ENCODE measurements at regions not wholly inside any gene's neighbourhood (a gene's known extent, or its start where the extent isn't known, plus 50 kb on each side); places are given as distances from the start of the nearest gene placed in this dataset.
"Not testable (repeated sequence)": the region's sequence is repeated elsewhere in the genome, so short reads cannot be mapped to it uniquely, and the experiment has no call there.

DNA sequence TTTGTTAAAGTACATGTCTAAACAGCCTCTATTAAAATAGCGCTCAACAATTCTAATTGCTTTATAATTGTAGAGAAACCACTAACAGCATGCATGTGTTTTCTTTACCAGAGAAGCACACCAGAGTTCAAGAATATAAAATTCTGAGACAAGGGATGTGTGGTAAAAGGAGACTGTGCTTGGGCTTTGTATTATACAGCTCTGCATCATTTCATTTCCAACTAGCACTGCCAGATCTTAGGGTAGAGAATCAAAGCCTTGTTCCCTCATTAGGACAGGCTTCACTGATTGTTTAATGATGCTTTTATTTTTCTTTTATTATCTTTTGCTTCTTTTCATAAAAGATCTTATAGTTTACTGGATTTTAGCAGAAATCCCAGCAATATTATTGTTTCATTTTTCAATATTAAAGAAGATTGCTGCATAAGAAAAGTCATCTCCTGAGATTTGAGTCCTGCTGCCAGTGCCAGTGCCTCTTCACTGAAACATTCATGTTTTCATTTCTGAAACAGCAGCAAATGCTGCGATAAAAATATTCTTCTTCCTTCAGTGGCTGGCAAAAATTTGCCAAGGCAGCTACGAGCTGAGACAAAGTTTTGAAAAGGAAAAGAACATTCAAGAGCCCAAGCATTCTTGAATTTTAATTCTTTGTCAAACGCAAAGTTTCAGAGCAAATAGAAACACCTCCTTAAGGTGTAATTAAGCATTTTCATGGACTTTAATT is 491.0 kb upstream of the PIK3R1 start:
- DNase-seq (ENCODE audit: extremely low read depth, low read depth, low spot score), result no peak

- DNase-seq (ENCODE audit: extremely low read depth, low read depth, low spot score), result no peak
These were observed 491.7 kb upstream of the PIK3R1 start for GRCh38 chr5:67723873-67724272.

- not testable (repeated sequence) for DNase-seq (ENCODE audit: extremely low read depth, low read depth, low spot score)
These were observed 493.0 kb upstream of the PIK3R1 start for GRCh38 chr5:67722582-67722981.

DNA sequence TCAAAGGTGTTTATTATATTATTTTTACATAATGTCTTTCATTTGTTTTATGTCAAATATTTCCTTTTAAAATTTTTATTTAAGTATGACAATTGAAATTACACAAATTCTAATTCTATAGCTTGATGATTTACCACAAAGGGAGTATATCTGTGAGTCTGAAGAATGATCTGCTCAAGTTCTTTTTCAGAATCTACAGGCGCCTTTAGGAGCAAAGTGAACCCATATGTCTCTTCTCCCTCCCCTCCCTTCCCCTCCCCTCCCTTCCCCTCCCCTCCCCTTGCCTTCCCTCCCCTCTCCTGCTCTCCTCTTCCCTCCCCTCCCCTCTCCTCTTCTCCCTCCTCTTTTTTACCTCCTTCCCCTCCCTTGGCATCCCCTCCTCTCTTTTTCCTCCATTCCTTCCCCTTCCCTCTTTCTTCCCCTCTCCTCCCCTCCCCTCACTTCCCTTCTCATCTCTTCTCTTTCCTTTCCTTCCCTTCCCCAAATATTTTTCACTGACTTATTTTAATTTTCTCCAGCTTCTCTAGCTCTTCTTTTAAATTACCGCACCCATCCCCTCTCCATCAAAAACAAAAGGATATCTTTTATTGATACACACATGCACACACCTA is 495.3 kb upstream of the PIK3R1 start:
- DNase-seq (ENCODE audit: extremely low read depth, low read depth, low spot score), result no peak

DNA sequence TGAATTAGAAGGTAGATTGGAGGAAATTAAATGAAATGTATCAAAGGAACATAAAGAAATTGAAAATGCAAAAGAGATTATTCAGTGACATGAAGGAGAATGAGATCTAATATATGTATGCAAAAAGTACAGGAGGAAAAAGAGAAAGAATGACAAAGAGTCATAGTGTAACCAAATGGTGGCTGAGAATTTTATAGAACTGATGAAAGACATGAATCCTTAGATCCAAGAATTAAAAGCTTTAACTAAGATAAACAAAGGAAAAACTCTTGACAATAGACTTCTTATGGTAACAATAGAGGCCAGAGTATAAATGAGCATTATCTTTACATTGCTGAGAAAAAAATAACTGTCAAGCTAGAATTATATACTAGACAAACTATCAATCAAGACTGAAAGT is 505.4 kb upstream of the CD180 start:
- no peak for DNase-seq (ENCODE audit: extremely low read depth, low read depth, low spot score)

GRCh38 chr5:67699560-67699959 is 503.0 kb upstream of the CD180 start:
- DNase-seq (ENCODE audit: extremely low read depth, low read depth, low spot score), result no peak

DNA sequence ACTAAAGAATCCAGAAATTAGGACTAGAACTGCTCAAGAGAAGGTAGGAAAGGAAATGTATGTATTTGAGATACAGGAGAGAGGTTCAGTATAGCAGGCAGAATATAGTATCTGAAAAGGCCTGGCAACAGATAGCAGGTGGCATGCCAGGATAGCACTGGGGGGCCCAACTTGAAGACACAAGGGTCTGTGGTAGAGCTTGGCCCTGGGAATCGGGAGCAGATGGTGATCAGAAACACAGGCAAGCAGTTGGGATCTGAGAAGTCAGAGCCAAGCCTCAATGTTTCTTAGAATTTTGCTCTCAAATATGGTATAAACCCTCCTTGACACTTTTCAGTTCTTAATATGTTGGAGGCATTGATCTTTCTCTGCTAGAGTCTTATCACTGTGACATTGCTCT is 499.8 kb upstream of the CD180 start:
- DNase-seq (ENCODE audit: extremely low read depth, low read depth, low spot score), result no peak

DNA sequence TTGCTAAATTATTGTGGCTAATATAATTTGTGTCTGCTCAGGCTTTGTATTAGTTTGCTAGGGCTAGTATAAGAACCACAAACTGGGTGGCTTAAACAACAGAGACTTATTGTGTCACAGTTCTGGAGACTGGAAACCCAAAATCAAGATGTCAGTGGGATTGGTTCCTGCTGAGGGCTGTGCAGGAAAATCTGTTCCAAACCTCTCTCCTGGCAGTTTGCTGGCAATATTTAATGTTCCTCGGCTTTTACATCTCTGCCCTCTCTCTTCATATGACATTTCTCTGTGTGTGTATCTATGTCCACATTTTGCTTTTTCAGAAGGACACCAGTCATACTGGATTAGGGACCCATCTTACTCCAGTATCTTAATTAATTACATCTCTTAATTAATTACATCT is 498.8 kb upstream of the CD180 start:
- no peak for DNase-seq (ENCODE audit: extremely low read depth, low read depth, low spot score)

DNA sequence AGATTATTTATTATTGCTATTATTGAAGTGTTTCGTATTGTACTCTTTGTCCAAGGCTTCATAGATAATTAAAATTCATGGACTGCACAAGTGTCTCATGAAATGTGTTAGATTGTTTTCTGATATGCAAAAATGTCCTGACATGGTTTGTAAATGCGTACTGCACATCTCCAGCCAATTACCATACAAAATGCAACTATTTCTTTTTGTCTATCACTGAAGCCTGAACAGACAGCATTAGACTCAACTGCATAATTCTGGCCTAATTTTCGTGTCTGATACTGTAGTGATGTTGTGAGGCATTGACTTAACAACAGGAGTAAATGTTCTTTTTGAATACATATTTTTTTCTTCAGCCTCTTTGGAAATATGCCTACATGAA is 498.2 kb upstream of the CD180 start:
- DNase-seq (ENCODE audit: extremely low read depth, low read depth, low spot score), result no peak

- DNase-seq (ENCODE audit: extremely low read depth, low read depth, low spot score), result no peak
These were observed 497.6 kb upstream of the CD180 start for GRCh38 chr5:67693956-67694809.

- DNase-seq (ENCODE audit: extremely low read depth, low read depth, low spot score), result no peak
These were observed 490.1 kb upstream of the CD180 start for GRCh38 chr5:67686746-67687145.

DNA sequence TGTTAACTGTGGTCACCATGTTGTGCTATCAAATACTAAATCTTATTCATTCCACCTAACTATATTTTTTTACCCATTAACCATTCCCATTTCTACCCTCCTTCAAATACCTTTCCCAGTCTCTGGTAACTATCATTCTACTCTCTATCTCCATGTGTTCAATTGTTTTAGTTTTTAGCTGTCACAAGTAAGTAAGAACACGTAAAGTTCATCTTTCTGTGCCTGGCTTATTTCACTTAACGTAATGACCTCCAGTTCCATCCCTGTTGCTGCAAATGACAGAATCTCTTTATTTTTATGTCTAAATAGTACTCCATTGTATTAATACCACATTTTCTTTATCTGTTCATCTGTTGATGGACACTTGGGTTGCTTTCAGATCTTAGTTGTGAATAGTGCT is 485.1 kb upstream of the CD180 start:
- no peak for DNase-seq (ENCODE audit: extremely low read depth, low read depth, low spot score)

DNA sequence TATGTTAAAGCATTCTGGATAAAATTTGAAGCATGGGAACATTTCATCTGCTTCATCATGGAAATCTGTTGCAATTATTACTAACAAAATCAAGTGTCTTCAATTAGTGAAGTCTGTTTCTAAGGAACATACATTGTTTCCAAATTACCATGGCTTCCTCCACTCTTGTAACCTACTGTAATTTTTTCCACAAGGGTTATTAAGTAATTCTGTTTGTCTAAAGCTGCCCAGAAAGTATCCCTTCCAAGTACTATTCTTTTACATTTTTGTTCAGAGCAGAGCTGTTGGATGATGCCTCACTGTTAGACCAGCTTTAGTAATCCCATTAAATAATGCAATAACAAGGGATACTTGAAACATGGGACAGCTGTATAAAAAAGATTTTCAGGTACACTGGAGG is 483.5 kb upstream of the CD180 start:
- no peak for DNase-seq (ENCODE audit: extremely low read depth, low read depth, low spot score)

DNA sequence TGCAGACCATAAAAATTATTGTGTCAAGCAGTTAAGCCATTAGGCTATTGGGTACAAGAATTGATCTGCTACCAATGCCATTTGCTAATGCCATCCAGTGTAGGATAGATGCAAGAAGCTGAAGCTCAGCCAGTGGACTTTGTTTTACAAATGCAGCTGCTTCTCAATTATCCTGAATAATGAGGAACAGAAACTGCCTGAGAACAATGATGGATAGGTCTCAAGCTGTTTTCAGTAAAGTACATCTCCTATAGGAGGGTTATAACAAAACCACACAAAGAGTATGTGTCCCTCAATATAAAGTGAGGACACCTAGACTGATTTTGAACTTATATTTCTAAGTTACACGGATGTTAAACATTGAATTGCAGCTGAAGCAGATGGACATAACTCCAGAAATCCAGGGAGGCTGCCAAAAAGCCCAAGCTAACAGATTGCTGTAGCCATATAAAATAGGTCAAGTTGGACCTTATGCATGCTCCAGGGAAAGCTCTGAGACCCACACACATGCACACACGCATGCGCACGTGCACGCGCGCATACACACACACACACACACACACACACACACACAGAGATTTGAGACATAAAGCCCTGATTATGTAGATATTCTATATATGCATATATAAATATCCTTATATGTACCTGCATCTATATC is 482.7 kb upstream of the CD180 start:
- no peak for DNase-seq (ENCODE audit: extremely low read depth, low read depth, low spot score)

DNA sequence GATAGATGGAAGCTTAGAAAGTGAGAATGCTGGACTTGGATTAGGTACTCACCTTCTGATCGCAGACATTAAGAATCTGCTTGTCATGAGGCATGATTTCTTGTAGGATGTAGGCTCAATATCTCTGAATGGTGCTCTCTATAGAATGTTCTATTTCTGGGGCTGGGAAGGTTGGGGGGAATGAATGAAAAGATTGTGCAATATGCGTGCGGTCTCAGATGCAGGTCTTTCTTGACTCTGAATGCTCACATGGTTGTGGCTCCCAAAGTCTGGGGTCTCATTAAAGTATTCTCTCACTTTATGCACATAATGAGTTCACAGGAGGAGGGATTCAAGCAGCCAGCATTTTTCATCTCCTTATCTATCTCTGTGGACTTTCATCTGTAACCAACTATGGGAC is 482.0 kb upstream of the CD180 start:
- no peak for DNase-seq (ENCODE audit: extremely low read depth, low read depth, low spot score)

DNA sequence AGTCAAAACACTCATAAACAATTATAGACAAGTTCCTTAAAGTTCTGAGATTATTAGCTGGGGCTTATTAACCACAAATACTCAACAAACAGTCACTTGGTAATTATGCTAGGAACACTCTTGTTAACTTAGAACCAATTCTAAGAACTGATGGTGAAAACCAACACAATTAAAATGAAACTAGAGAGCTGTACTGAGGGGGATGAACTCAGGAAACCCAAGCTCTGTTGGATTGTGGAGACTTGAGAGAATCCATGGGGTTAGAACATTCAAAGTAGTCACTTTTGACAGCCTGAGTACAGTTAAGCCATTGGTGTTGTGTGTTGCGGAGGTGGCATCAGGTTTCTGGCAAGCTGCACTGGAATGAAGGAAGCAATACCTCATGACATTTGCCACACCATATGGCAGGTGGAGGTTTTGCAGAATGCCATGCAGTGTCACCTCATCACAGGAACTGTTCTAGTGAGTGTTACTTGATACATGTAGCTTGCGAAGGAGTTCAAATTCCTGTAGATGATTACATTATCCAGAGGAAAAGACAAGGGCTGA is 480.9 kb upstream of the CD180 start:
- no peak for DNase-seq (ENCODE audit: extremely low read depth, low read depth, low spot score)

DNA sequence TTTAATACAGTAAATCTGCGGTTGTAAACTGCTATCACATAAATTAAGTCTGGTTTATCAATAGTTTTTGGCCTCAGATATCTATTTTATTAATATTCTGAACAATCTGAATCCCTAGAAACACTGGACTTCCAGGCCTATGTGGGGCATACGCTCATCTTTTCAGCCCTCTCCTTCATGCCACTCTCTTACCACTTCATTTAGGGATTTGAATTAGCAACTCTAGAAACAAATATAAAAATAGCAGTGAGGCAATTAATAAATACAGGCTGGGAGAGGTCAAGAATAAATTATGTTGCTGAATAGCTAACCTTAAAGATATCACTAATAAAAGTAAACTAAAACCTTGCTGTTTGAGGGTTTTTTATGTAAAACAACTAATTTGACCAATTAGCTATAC is 480.3 kb upstream of the CD180 start:
- no peak for DNase-seq (ENCODE audit: extremely low read depth, low read depth, low spot score)

- no peak for DNase-seq (ENCODE audit: extremely low read depth, low read depth, low spot score)
These were observed 477.6 kb upstream of the CD180 start for GRCh38 chr5:67674159-67674655.

GRCh38 chr5:67673618-67674017 is 477.0 kb upstream of the CD180 start:
- no peak for DNase-seq (ENCODE audit: extremely low read depth, low read depth, low spot score)

DNA sequence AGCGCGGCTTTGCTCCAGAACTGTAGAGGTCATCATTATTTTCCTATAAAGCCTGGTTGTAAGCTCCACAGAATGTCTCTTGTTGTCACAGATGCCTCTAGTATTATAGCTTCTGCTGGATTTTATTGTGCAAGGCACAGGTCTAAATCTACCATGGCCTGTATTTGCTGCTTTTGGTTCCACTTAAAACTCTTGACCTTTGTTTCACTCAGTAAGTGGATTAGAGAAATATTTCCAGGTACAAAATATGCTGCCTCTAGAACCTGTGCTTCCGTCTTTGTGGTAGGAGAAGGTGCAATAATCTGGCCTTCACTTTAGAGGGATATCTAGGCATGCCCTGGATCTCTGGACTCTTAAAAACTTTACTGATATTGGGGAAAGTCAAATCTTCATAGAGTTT is 476.6 kb upstream of the CD180 start:
- DNase-seq (ENCODE audit: extremely low read depth, low read depth, low spot score), result no peak

GRCh38 chr5:67672636-67673035 is 476.0 kb upstream of the CD180 start:
- DNase-seq (ENCODE audit: extremely low read depth, low read depth, low spot score), result no peak

All from glomerular endothelial cell (primary cell).